NOMO-1 (cell line): ENCODE measurements at regions not wholly inside any gene's neighbourhood (a gene's known extent, or its start where the extent isn't known, plus 50 kb on each side); places are given as distances from the start of the nearest gene placed in this dataset.
A peak's percentile ranks its signal among the peaks of the same experiment; 100 is the strongest.
"Not testable (repeated sequence)": the region's sequence is repeated elsewhere in the genome, so short reads cannot be mapped to it uniquely, and the experiment has no call there.

Experiments used
- DNase-seq, 2 experiments: peaks; one replicate each; lab custom pipeline; 2025; ENCODE audit not compliant: unreplicated experiment in 2 of 2; lab: John Stamatoyannopoulos, UW

DNA sequence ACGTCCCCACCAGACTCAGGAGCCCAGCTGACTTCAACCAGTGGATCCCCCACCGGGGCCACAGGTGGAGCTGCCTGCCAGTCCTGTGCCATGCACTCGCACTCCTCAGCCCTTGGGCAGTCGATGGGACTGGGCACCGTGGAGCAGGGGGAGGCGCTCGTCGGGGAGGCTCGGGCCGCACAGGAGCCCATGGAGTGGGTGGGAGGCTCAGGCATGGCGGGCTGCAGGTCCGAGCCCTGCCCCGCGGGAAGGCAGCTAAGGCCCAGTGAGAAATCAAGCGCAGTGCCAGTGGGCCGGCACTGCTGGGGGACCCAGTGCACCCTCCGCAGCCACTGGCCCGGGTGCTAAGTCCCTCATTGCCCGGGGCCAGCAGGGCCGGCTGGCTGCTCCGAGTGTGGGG is 52.3 kb upstream of the LRRC30 start:
- DNase-seq: not testable (repeated sequence)

DNA sequence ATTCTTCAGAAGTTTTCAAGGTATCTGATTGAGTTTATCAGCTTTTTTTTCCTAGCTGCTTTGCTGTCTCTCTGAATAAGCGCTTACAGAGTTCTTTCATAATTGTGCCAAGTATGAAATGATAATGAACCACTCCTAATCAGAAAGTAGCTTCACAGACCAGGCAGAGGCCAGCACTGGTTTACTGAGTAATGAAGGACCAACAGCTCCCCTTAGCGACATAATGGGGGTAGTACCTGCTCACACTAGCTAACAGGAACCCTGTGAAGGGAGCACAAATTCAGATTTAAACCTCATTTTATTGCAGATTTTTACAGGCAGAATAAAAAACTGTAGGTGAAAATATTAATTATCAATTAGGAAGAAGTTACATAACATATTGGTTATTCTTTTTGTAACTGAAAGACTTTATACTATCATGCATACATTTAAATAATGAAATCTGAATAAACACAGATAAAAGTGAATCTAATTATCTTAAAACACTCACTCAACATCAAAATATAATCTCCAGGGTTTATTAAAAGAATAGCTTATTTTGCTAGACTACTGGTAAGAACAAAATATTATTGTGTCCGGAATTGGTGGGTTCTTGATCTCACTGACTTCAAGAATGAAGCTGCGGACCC is 53.7 kb upstream of the LRRC30 start:
- peak in 1 of 2 experiments; percentile 0 for DNase-seq

DNA sequence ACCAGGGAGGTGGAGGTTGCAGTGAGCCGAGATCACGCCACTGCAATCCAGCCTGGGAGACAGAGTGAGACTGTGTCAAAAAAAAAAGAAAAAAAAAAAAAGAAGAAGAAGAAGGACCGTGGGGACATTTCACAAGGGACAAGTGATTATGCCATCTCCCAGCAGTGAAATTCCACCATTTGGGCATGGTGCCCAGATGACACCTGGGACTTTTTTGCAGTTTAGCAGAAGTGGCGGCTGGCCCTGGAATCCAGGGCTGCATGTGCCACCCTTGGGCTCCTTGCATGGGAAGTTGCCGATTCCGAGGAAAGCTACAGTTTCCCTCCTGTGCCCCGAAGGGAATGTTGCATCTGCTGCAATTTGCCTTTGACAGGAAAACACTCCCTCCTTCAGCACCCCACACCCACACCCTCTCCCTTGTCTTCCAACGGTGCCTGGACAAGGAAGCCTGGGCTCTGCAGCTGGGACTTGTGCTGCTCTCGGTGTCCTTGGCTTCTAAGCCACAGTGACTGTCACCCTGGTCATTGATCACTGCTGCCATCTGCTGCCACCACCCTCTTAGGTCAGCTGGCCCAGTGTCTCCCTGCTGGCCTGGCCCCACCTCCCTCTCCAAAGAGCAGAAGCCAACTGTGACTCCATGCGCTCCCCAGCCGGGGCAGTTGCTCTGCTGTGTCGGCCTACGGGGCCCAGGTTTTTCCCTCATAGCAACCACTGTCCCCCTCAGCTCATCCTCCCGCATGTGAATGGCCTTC is 56.4 kb upstream of the LRRC30 start:
- DNase-seq: no peak

DNA sequence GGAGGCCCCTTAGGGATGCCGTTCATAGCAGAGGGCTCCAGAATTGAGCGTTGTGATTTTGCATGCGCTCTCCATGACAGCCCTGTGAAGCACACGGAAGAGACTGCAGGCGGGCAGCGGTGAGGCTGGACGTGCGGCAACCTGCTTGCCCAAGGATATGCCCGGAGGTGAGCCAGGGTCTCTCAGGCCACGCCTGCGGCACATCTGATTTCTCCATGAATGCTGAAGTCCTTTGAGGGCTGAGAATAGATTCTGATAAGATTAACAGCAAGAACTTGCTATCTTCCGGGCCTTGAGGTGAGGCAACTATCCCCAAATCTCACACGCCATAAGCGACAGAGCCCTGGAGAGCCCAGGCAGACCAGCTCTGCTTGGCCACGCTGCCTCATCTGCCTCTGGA is 55.6 kb upstream of the LAMA1 start:
- DNase-seq: no peak

DNA sequence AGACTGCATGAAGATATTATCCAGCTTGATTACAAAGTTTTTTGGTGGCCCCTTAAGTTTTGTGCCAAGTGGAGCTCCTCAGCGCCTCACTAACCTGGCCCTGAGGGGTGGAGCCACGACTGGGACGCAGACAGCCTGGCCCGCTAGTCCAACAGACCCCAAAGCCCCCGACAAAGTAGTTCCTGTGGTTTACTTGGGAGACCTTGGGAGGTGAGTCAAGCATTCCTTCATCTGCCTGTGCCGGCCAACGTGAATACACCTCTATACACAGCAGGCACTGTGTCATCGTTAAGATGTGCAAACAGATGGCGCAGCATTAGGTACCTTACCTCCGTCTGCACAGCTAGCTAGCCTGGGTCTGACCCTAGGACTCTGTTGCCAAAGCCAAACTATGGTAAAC is 55.0 kb upstream of the LAMA1 start:
- no peak for DNase-seq

DNA sequence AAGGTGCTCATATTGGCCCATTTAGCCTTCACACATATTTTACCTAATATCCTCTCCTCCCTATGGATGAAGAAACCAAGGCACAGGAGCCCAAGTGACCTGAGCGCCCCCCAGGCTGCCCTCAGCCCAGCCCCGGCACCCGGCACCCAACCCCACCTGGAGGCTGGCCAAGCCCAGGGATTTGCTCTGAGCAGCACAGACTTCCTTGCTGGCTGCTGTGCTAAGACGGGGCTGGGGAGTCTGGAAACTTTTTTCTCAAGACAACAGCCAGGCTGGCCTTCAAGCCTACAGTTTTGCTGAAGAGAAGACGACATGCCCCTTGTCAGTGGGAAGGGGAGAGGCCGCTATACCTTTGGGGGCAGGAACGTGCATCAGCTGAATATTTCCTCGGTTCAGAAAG is 52.7 kb upstream of the LAMA1 start:
- no peak for DNase-seq

DNA sequence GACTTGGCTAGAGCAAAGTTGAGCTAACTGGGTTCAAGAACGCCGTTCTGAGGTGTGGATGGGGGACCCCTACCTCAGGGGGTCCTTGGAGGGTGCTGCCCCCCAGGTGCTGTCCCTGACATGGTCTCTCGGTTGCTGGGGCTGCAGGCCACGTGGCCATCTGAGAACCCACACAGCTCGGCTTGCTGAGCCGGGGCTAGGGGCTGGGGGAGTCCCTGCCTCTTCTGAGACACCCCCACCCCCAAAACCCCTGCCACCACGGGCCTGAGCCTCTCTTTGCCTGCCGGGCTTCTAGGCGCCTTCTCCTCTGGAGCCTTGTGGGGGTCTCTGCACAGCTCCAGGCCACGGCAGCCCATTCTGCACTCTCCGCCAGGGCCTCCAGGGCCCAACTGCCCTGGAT is 52.0 kb upstream of the LAMA1 start:
- DNase-seq: no peak

DNA sequence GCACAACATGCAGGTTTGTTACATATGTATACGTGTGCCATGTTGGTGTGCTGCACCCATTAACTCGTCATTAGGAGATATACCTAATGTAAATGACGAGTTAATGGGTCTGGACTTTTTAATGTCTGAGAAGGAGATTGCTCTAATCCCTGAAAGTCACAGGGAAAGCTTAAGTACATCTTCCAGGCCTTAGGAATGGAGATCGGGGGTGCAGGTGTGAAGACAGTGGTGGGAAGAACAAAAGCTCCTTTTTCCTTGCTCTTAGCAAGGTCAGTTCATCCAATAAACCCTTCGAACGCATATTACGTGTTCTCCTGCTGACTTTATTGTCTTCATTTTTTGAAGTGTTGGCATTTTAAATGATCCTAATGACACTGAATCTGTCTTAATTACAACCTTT is 50.8 kb upstream of the LAMA1 start:
- DNase-seq: no peak
